ENCODE measurements at regions not wholly inside any gene's neighbourhood (a gene's known extent, or its start where the extent isn't known, plus 50 kb on each side); places are given as distances from the start of the nearest gene placed in this dataset.
"Not testable (repeated sequence)": the region's sequence is repeated elsewhere in the genome, so short reads cannot be mapped to it uniquely, and the experiment has no call there.

- Mint-ChIP-seq H3K27me3 (no peaks in the 10 kb centered on the region), H3K9me3 (peaks cover 3% of the 10 kb centered on the region), H3K4me3 (no peak overlapping the region), H3K36me3 (peaks cover 54% of the 10 kb centered on the region), H3K27ac (no peak overlapping the region), H3K4me1 (peaks cover 42% of the 10 kb centered on the region)
- ATAC-seq, result no peak
Measured at GRCh38 chr6:150755524-150755923, 110.0 kb upstream of the MTHFD1L start.

DNA sequence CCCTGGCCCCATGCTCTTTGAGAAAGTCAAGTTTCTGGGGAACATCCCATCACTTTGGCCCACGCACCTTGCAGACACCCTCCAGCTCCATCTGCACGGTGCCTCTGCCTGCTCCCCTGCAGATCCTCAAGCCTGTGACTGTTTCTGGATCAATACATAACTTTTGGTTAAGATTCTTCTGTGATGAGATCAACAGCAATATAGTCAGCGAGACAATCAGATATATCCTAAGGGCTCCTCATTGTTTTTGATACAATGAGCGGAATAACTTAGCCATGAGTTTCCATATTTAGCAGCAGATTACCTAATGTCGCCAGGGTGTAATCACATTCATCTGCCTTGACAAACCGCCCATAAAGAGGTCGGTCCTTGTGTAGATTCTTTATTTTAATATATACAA lies 109.3 kb upstream of the MTHFD1L start:
- Mint-ChIP-seq H3K9me3 (peaks cover 3% of the 10 kb centered on the region), H3K4me1 (peaks cover 43% of the 10 kb centered on the region), H3K36me3 (peaks cover 55% of the 10 kb centered on the region), H3K4me3 (no peak overlapping the region), H3K27ac (no peak overlapping the region), H3K27me3 (no peaks in the 10 kb centered on the region)
- ATAC-seq, result no peak

DNA sequence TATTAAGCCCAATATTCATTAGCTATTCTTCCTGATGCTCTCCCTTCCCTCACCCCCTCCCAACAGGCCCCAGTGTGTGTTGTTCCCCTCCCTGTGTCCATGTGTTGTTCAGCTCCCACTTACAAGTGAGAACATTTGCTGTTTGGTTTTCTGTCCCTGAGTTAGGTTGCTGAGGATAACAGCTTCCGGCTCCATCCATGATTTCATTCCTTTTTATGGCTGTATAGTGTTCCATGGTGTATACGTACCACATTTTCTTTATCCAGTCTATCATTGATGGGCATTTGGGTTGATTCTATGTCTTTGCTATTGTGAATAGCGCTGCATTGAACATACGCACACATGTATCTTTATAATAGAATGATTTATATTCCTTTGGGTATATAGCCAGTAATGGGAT lies 107.7 kb upstream of the MTHFD1L start:
- Mint-ChIP-seq H3K36me3 (peaks cover 64% of the 10 kb centered on the region), H3K4me1 (peaks cover 52% of the 10 kb centered on the region), H3K27ac (peak overlapping the region; percentile 5)
- H3K4me3 Mint-ChIP-seq, ATAC-seq, H3K27me3 Mint-ChIP-seq, H3K9me3 Mint-ChIP-seq: not testable (repeated sequence)

DNA sequence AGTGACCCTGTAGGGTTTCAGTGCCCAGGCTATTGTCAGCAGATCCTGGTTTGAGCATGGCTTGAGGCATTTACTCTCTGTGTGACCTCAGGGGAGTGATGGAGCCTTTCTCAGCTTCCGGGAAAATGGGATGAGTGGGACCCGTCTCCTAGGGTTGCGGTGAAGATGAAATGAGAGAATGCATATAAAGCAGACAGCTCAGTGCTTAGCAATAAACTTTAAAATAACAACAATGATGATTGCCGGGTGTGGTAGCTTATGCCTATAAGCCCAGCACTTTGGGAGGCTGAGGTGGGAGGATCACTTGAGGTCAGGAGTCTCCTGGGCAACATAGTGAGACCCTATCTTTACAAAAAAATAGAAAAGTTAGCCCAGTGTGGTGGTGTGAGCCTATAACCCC lies 106.0 kb upstream of the MTHFD1L start:
- no peak for ATAC-seq
- Mint-ChIP-seq H3K36me3 (peaks cover 59% of the 10 kb centered on the region), H3K27me3 (no peaks in the 10 kb centered on the region), H3K27ac (peak overlapping the region; percentile 24), H3K4me1 (peaks cover 59% of the 10 kb centered on the region), H3K9me3 (peaks cover 3% of the 10 kb centered on the region), H3K4me3 (no peak overlapping the region)

GRCh38 chr6:150761771-150762170 lies 103.7 kb upstream of the MTHFD1L start:
- Mint-ChIP-seq H3K36me3 (peaks cover 58% of the 10 kb centered on the region), H3K27me3 (no peaks in the 10 kb centered on the region), H3K27ac (peak overlapping the region; percentile 22), H3K9me3 (peaks cover 3% of the 10 kb centered on the region), H3K4me3 (no peak overlapping the region), H3K4me1 (peaks cover 81% of the 10 kb centered on the region)
- ATAC-seq, result no peak

GRCh38 chr6:150764334-150765066 lies 101.0 kb upstream of the MTHFD1L start:
- Mint-ChIP-seq H3K27ac (peak overlapping the region; percentile 80), H3K27me3 (no peaks in the 10 kb centered on the region), H3K36me3 (peaks cover 40% of the 10 kb centered on the region), H3K4me3 (peak overlapping the region; percentile 16), H3K9me3 (no peaks in the 10 kb centered on the region), H3K4me1 (peaks cover 70% of the 10 kb centered on the region)
- ATAC-seq, result no peak

DNA sequence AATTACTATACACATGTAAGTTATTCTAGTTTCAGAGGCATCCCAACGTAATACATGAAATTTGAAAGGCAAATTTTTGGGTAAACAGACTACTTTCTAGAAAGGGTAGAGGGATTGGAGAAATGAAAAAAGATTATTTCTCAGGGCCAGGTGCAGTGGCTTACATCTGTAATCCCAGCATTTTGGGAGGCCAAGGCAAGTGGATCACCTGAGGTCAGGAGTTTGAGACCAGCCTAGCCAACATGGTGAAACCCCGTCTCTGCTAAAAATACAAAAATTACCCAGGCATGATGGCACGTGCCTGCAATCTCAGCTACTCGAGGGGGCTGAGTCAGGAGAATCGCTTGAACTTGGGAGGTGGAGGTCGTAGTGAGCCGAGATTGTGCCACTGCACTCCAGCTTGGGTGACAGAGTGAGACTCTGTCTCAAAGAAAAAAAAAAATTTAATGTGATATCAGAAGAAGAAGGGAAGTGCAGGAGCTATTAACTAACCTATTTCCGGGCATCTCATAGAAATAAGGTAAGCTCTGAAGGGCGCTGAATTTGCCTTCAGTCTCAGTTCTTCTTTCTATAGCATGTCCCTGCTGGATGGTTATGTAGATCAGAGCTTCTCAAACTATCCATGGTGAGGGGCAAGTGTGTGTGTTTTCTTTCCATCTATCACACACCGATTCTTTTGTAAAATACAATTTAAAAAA lies 100.3 kb upstream of the MTHFD1L start:
- Mint-ChIP-seq H3K4me1 (peaks cover 63% of the 10 kb centered on the region), H3K9me3 (no peaks in the 10 kb centered on the region), H3K36me3 (peaks cover 40% of the 10 kb centered on the region), H3K4me3 (no peak overlapping the region), H3K27ac (peak overlapping the region; percentile 80), H3K27me3 (no peaks in the 10 kb centered on the region)
- peak; percentile 87 for ATAC-seq

DNA sequence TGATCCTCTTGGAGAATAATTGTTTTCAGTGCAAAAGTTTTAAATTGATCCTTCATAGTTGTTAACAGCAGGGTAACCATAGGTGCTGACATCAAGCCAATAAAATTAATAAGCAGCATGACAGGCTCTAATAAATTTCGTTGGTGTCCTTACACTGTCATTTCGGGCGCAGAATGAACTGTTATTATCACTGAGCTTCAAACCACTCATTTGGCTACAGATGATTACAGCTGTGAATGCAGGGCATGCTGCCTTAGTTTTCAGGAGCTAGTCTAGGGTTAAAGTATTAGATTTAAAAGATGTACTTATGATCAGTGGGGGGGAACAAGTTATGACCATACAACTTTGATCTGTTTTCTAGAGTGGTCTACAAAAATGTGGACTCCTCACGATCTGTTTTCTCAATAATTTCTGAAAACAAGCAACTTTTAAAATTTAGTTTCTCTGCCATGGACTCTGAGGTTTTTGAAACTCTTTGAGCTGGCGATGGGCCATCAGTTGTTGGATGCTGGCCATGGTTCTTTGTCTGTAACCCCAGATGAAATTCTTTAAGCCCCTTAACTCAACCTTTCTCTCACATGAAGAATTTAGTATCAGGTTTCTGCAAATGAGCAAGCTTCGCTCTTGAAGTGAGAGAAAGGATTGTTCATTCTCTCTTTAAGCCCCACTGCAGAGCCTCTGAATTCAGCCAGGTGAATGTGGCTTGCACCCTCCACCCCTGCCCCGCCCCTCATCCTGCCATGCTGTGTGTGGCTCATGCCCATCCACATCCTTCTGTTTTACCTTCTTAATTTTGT lies 99.1 kb upstream of the MTHFD1L start:
- Mint-ChIP-seq H3K27ac (peak overlapping the region; percentile 80), H3K4me3 (no peak overlapping the region), H3K36me3 (peaks cover 46% of the 10 kb centered on the region), H3K27me3 (no peaks in the 10 kb centered on the region), H3K9me3 (no peaks in the 10 kb centered on the region), H3K4me1 (peaks cover 57% of the 10 kb centered on the region)
- ATAC-seq, result no peak

- Mint-ChIP-seq H3K27ac (no peak overlapping the region), H3K4me3 (no peak overlapping the region), H3K27me3 (no peaks in the 10 kb centered on the region), H3K9me3 (no peaks in the 10 kb centered on the region), H3K36me3 (peaks cover 46% of the 10 kb centered on the region), H3K4me1 (peaks cover 50% of the 10 kb centered on the region)
- no peak for ATAC-seq
Measured at GRCh38 chr6:150767161-150767560, 98.3 kb upstream of the MTHFD1L start.

GRCh38 chr6:150767571-150768018 lies 97.9 kb upstream of the MTHFD1L start:
- Mint-ChIP-seq H3K36me3 (peaks cover 46% of the 10 kb centered on the region), H3K27me3 (no peaks in the 10 kb centered on the region), H3K9me3 (no peaks in the 10 kb centered on the region), H3K4me3 (no peak overlapping the region), H3K27ac (peak overlapping the region; percentile 4), H3K4me1 (peaks cover 45% of the 10 kb centered on the region)
- no peak for ATAC-seq

DNA sequence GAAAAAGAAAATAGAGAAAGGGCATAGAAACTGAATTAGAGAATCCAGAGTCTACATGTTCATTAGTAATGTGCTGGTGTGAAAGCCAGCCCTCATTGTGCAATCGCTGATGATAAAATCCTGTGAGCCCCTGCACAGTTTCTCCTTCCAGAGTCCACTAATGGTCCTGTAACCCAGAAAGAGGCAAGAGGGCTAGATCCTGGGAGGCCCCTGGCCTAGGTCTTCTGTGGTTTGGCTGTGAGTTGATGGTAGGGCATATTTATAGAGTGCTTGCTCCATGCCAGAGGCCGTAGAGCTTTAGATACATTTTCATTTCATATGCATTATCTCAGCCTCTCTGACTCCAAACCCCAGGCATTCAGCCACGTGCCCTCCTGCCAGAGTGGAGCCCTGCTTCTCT lies 94.9 kb upstream of the MTHFD1L start:
- Mint-ChIP-seq H3K36me3 (peaks cover 59% of the 10 kb centered on the region), H3K27ac (no peak overlapping the region), H3K9me3 (peaks cover 6% of the 10 kb centered on the region), H3K4me3 (no peak overlapping the region), H3K4me1 (peaks cover 20% of the 10 kb centered on the region), H3K27me3 (no peaks in the 10 kb centered on the region)
- ATAC-seq, result no peak

- no peak for ATAC-seq
- Mint-ChIP-seq H3K36me3 (peaks cover 77% of the 10 kb centered on the region), H3K27ac (no peak overlapping the region), H3K27me3 (no peaks in the 10 kb centered on the region), H3K4me1 (peaks cover 10% of the 10 kb centered on the region), H3K4me3 (no peak overlapping the region), H3K9me3 (peaks cover 6% of the 10 kb centered on the region)
Measured at GRCh38 chr6:150773969-150774368, 91.5 kb upstream of the MTHFD1L start.

- ATAC-seq, result no peak
- no peak overlapping the region for H3K27ac Mint-ChIP-seq
- no peak overlapping the region for H3K4me3 Mint-ChIP-seq
- peaks cover 70% of the 10 kb centered on the region for H3K36me3 Mint-ChIP-seq
- peaks cover 16% of the 10 kb centered on the region for H3K4me1 Mint-ChIP-seq
- no peaks in the 10 kb centered on the region for H3K27me3 Mint-ChIP-seq
- peaks cover 6% of the 10 kb centered on the region for H3K9me3 Mint-ChIP-seq
Measured at GRCh38 chr6:150775415-150776203, 89.9 kb upstream of the MTHFD1L start.

- H3K4me3 Mint-ChIP-seq, result no peak overlapping the region
- H3K4me1 Mint-ChIP-seq, result peaks cover 16% of the 10 kb centered on the region
- ATAC-seq, result no peak
- H3K36me3 Mint-ChIP-seq, result peaks cover 53% of the 10 kb centered on the region
- peaks cover 6% of the 10 kb centered on the region for H3K9me3 Mint-ChIP-seq
- H3K27me3 Mint-ChIP-seq, result no peaks in the 10 kb centered on the region
- no peak overlapping the region for H3K27ac Mint-ChIP-seq
Measured at GRCh38 chr6:150777736-150778135, 87.8 kb upstream of the MTHFD1L start.

DNA sequence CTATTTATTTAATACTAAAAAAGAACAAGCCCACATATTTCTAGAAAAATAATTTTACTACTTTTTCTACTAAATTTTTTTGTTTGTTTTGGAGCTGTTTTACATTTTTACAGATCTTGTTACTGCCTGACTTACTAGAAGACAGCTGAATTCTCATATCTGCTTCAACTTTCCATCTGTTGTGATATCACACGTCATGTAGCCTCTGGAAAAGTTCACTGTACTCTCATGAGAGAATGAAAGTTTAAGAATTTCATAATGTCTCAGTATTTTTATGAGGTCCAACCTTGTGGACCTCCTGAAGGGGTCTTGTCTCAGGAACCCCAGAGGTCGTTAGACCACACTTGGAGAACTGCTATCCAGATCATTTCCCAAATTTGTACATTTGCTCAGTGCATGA lies 81.7 kb upstream of the MTHFD1L start:
- Mint-ChIP-seq H3K4me1 (peaks cover 14% of the 10 kb centered on the region), H3K27ac (no peak overlapping the region), H3K36me3 (peaks cover 45% of the 10 kb centered on the region), H3K27me3 (no peaks in the 10 kb centered on the region), H3K9me3 (no peaks in the 10 kb centered on the region), H3K4me3 (no peak overlapping the region)
- ATAC-seq, result no peak

Data from stimulated activated memory B cell treated with anti-CD40 and anti-IgM and Interleukin-4, amounts not matched to agents 10 μg/mL and 1 μg/mL and 100 μg/mL, for 72 hours (primary cell).